OCI-LY3 (cell line): ENCODE measurements at regions not wholly inside any gene's neighbourhood (a gene's known extent, or its start where the extent isn't known, plus 50 kb on each side); places are given as distances from the start of the nearest gene placed in this dataset.
A peak's percentile ranks its signal among the peaks of the same experiment; 100 is the strongest.

Experiments used
- H2AFZ ChIP-seq: fragments of 200-600, 300-600 bp; shearing (Covaris generic); 2 replicates; pipeline ENCODE4 v1.6.0; 2014; ENCODE audit warnings: antibody characterized with exemption, low read depth, low read length
- H3K27ac ChIP-seq: fragments of 200-600, 300-600 bp; sonication (generic); 2 replicates; pipeline ENCODE4 v1.5.1; 2014; ENCODE audit warnings: mild to moderate bottlenecking, low read length, moderate library complexity, mixed read lengths
- H3K27me3 ChIP-seq: fragments of 200-600, 300-600 bp; sonication (generic); 2 replicates; pipeline ENCODE4 v1.6.1; 2014; ENCODE audit warnings: low read depth, low read length, mixed read lengths
- H3K36me3 ChIP-seq: fragments of 200-600, 300-600 bp; sonication (generic); replicated peaks from 2 replicates; pipeline ENCODE3; 2014; ENCODE audit warnings: low read depth, low read length, mixed read lengths
- H3K4me1 ChIP-seq: fragments of 300-600, 200-600 bp; sonication (generic); 2 replicates; pipeline ENCODE4 v1.6.1; 2014; ENCODE audit warnings: low read length, mixed read lengths
- H3K4me2 ChIP-seq: fragments of 200-600, 300-600 bp; sonication (generic); 2 replicates; pipeline ENCODE4 v1.6.1; 2014; ENCODE audit warnings: low read length, mixed read lengths
- H3K4me3 ChIP-seq: fragments of 300-600, 200-600 bp; sonication (generic); 2 replicates; pipeline ENCODE4 v1.5.1; 2014; ENCODE audit warnings: antibody characterized with exemption, mild to moderate bottlenecking, low read length, moderate library complexity
- H3K79me2 ChIP-seq: fragments of 300-600, 200-600 bp; shearing (Covaris generic); 2 replicates; pipeline ENCODE4 v1.6.1; 2014; ENCODE audit warnings: mild to moderate bottlenecking, low read length, mixed read lengths
- H3K9ac ChIP-seq: fragments of 300-600, 200-600 bp; shearing (Covaris generic); 2 replicates; pipeline ENCODE4 v1.6.0; 2014; ENCODE audit warnings: mild to moderate bottlenecking, low read length, moderate library complexity
- H3K9me3 ChIP-seq: fragments of 200-600, 300-600 bp; shearing (Covaris generic); 2 replicates; pipeline ENCODE4 v1.6.1; 2014; ENCODE audit warnings: low read length, mixed read lengths; ENCODE audit not compliant: insufficient read depth
- H4K20me1 ChIP-seq: fragments of 200-600, 300-600 bp; sonication (generic); 2 replicates; pipeline ENCODE4 v1.6.1; 2016; ENCODE audit warnings: low read length, mixed read lengths; ENCODE audit not compliant: insufficient read depth
- CTCF ChIP-seq: fragments of 200-600, 300-600 bp; sonication (generic); IDR thresholded peaks from 2 replicates; pipeline ENCODE4 v1.5.1; 2014; ENCODE audit warnings: antibody characterized with exemption, low read length, low read depth
- EZH2phosphoT487 ChIP-seq: fragments of 200-600 bp; shearing (Covaris generic); IDR thresholded peaks from 2 replicates; pipeline ENCODE4 v1.6.1; 2018; ENCODE audit warnings: antibody characterized with exemption, mixed run types, low read depth

GRCh38 chr20:55205665-55206064 lies 730.3 kb downstream of the DOK5 start:
- peaks cover 13% of the 10 kb centered on the region for H3K4me1 ChIP-seq
- H3K27ac ChIP-seq = no peak overlapping the region
- H3K27me3 ChIP-seq = no peaks in the 10 kb centered on the region
- no peak overlapping the region for H3K4me3 ChIP-seq
- H3K79me2 ChIP-seq = no peaks in the 10 kb centered on the region
- H3K9ac ChIP-seq = no peak overlapping the region
- peaks cover 4% of the 10 kb centered on the region; the same call in 1 of the 2 replicates for H3K9me3 ChIP-seq
- TF ChIP-seq CTCF (no peak), EZH2phosphoT487 (no peak)
- H3K36me3 ChIP-seq = peaks cover 7% of the 10 kb centered on the region
- H2AFZ ChIP-seq = no peak overlapping the region
- H3K4me2 ChIP-seq = no peak overlapping the region
- H4K20me1 ChIP-seq = no peaks in the 10 kb centered on the region

- Histone ChIP-seq H3K9ac (peak overlapping the region; percentile 3; the same call in 1 of the 2 replicates), H3K36me3 (peaks cover 30% of the 10 kb centered on the region), H3K4me3 (peak overlapping the region; percentile 4; the same call in 1 of the 2 replicates), H2AFZ (peak overlapping the region; percentile 47), H3K9me3 (peaks cover 27% of the 10 kb centered on the region), H4K20me1 (no peaks in the 10 kb centered on the region), H3K4me1 (peaks cover 26% of the 10 kb centered on the region), H3K4me2 (peak overlapping the region; percentile 15), H3K27me3 (no peaks in the 10 kb centered on the region), H3K79me2 (no peaks in the 10 kb centered on the region), H3K27ac (peak overlapping the region; percentile 80)
- TF ChIP-seq EZH2phosphoT487 = no peak
- TF ChIP-seq CTCF = no peak
Measured at GRCh38 chr20:55200317-55200716, 724.9 kb downstream of the DOK5 start.

- no peaks in the 10 kb centered on the region for H3K27me3 ChIP-seq
- H3K27ac ChIP-seq = no peak overlapping the region
- no peak overlapping the region for H2AFZ ChIP-seq
- no peaks in the 10 kb centered on the region for H4K20me1 ChIP-seq
- H3K79me2 ChIP-seq = no peaks in the 10 kb centered on the region
- H3K4me2 ChIP-seq = no peak overlapping the region
- peaks cover 10% of the 10 kb centered on the region for H3K4me1 ChIP-seq
- H3K9me3 ChIP-seq = peaks cover 21% of the 10 kb centered on the region
- H3K9ac ChIP-seq = no peak overlapping the region
- H3K36me3 ChIP-seq = peaks cover 18% of the 10 kb centered on the region
- H3K4me3 ChIP-seq = no peak overlapping the region
- TF ChIP-seq EZH2phosphoT487 = no peak
- no peak for TF ChIP-seq CTCF
Measured at GRCh38 chr20:55194947-55195346, 719.6 kb downstream of the DOK5 start.

- Histone ChIP-seq H3K79me2 (no peaks in the 10 kb centered on the region), H3K9me3 (no peaks in the 10 kb centered on the region), H3K27me3 (no peaks in the 10 kb centered on the region), H3K4me2 (no peak overlapping the region), H3K4me1 (no peaks in the 10 kb centered on the region), H2AFZ (no peak overlapping the region), H3K9ac (no peak overlapping the region), H4K20me1 (no peaks in the 10 kb centered on the region), H3K4me3 (no peak overlapping the region), H3K27ac (no peak overlapping the region), H3K36me3 (no peaks in the 10 kb centered on the region)
- TF ChIP-seq EZH2phosphoT487 = no peak
Measured at GRCh38 chr20:55186228-55186627, 710.8 kb downstream of the DOK5 start.

GRCh38 chr20:55175081-55175480 lies 699.7 kb downstream of the DOK5 start:
- H3K27me3 ChIP-seq = no peaks in the 10 kb centered on the region
- no peak overlapping the region for H2AFZ ChIP-seq
- H3K4me2 ChIP-seq = no peak overlapping the region
- no peak overlapping the region for H3K27ac ChIP-seq
- TF ChIP-seq CTCF (no peak), EZH2phosphoT487 (no peak)
- no peak overlapping the region for H3K4me3 ChIP-seq
- peaks cover 3% of the 10 kb centered on the region; the same call in 1 of the 2 replicates for H3K9me3 ChIP-seq
- H3K79me2 ChIP-seq = no peaks in the 10 kb centered on the region
- no peak overlapping the region for H3K9ac ChIP-seq
- no peaks in the 10 kb centered on the region for H3K36me3 ChIP-seq
- no peaks in the 10 kb centered on the region for H4K20me1 ChIP-seq
- H3K4me1 ChIP-seq = no peaks in the 10 kb centered on the region
